CD4-positive, alpha-beta T cell treated with Interleukin-12 subunit alpha and Interleukin-12 subunit beta, for 1 hour (primary cell): ENCODE measurements at regions not wholly inside any gene's neighbourhood (a gene's known extent, or its start where the extent isn't known, plus 50 kb on each side); places are given as distances from the start of the nearest gene placed in this dataset.
"Not testable (repeated sequence)": the region's sequence is repeated elsewhere in the genome, so short reads cannot be mapped to it uniquely, and the experiment has no call there.

Experiments
- DNase-seq: peaks from one replicate; pipeline ENCODE4 v3.0.0-alpha.2; 2020

- no peak for DNase-seq
These were observed 150.8 kb downstream of the RBMX2 start for GRCh38 chrX:130552444-130553073.

GRCh38 chrX:130555341-130555740 is 153.6 kb downstream of the RBMX2 start:
- no peak for DNase-seq

- DNase-seq = no peak
These were observed 154.0 kb downstream of the RBMX2 start for GRCh38 chrX:130555757-130556156.

GRCh38 chrX:130556951-130557350 is 155.2 kb downstream of the RBMX2 start:
- DNase-seq = no peak

- DNase-seq = no peak
These were observed 158.8 kb downstream of the RBMX2 start for GRCh38 chrX:130560544-130560943.

- no peak for DNase-seq
These were observed 160.1 kb downstream of the RBMX2 start for GRCh38 chrX:130561930-130562329.

- no peak for DNase-seq
These were observed 161.7 kb downstream of the RBMX2 start for GRCh38 chrX:130563476-130563875.

- no peak for DNase-seq
These were observed 164.4 kb downstream of the RBMX2 start for GRCh38 chrX:130566028-130566683.

- DNase-seq = not testable (repeated sequence)
These were observed 171.2 kb downstream of the RBMX2 start for GRCh38 chrX:130573030-130573429.
